Esophagus muscularis mucosa (tissue), 4 donors: ENCODE measurements at regions not wholly inside any gene's neighbourhood (a gene's known extent, or its start where the extent isn't known, plus 50 kb on each side); places are given as distances from the start of the nearest gene placed in this dataset.

Experiments used
- EP300 ChIP-seq: sonication (generic); formaldehyde crosslinking; IDR thresholded peaks from one replicate; pipeline ENCODE4 v1.6.1; 2017; ENCODE audit warnings: antibody characterized with exemption
- POLR2A ChIP-seq: fragments of 450-650 bp; IDR thresholded peaks from one replicate; pipeline ENCODE4 v1.6.1; 2017; ENCODE audit warnings: antibody characterized with exemption, moderate library complexity, mild to moderate bottlenecking, low read depth
- POLR2AphosphoS5 ChIP-seq, 2 donors: sonication (generic); formaldehyde crosslinking; IDR thresholded peaks; one replicate each; pipeline ENCODE4 v1.6.1; 2017; ENCODE audit warnings: antibody characterized with exemption in 2 of 2
- TF ChIP-seq, protein P1 (sequence below), 3 experiments: fragments of 200-600 bp in 2 of 3; fragments of 450-650 bp in 1 of 3; sonication (generic) in 2 of 3; IDR thresholded peaks; one replicate each; pipeline ENCODE4 v1.5.1; 2017 to 2019; ENCODE audit warnings: antibody characterized with exemption in 3 of 3, mild to moderate bottlenecking in 2 of 3, moderate library complexity in 1 of 3

DNA sequence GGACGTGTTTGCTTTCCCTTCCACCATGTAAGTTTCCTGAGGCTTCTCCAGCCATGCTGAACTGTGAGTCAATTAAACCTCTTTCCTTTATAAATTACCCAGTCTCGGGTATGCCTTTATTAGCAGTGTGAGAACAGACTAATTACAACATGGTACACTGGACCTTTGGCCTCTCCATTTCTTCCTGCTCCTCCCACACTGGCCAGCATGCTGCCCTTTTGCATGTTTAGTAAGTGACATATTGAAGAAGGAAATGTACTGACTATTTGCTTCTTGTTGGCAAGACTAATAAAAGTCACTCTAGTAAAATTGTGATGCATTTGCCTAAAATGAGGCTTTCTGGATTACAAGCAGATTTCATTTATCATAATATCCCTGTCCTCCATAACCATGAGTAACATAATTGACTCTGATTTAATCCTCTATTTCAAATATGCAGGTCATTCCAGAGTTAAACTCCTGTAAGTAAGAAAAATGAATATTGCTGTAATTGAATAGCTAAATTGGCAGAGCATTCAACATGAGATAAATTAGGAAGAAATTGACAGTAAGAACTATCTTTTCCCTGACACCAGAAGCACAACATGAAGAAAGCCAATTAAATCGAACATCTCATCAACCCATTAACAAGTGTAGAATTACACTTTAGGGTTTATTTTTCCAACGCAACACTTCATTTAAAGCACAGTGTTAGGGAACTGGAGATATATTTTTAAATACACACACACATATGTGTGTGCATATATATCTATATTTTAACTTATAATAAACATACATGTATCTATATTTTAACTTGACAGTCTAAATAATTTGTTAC, 427.8 kb upstream of the ZP4 start:
- TF ChIP-seq, protein P1, sequence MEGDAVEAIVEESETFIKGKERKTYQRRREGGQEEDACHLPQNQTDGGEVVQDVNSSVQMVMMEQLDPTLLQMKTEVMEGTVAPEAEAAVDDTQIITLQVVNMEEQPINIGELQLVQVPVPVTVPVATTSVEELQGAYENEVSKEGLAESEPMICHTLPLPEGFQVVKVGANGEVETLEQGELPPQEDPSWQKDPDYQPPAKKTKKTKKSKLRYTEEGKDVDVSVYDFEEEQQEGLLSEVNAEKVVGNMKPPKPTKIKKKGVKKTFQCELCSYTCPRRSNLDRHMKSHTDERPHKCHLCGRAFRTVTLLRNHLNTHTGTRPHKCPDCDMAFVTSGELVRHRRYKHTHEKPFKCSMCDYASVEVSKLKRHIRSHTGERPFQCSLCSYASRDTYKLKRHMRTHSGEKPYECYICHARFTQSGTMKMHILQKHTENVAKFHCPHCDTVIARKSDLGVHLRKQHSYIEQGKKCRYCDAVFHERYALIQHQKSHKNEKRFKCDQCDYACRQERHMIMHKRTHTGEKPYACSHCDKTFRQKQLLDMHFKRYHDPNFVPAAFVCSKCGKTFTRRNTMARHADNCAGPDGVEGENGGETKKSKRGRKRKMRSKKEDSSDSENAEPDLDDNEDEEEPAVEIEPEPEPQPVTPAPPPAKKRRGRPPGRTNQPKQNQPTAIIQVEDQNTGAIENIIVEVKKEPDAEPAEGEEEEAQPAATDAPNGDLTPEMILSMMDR (IDR thresholded peaks at IDR 0.05): no peak
- no peak for TF ChIP-seq POLR2AphosphoS5 (IDR thresholded peaks at IDR 0.05)
- TF ChIP-seq POLR2A: no peak
- no peak for TF ChIP-seq EP300
